ENCODE measurements at regions not wholly inside any gene's neighbourhood (a gene's known extent, or its start where the extent isn't known, plus 50 kb on each side); places are given as distances from the start of the nearest gene placed in this dataset.

GRCh38 chr1:43065191-43065590 lies 106.5 kb upstream of the SLC2A1 start:
- no peak for FAIRE-seq

- no peak for FAIRE-seq
Observed at GRCh38 chr1:43063394-43064219, 104.9 kb upstream of the SLC2A1 start.

- no peak for FAIRE-seq
Observed at GRCh38 chr1:43062527-43063095, 103.9 kb upstream of the SLC2A1 start.

GRCh38 chr1:43061757-43062156 lies 103.1 kb upstream of the SLC2A1 start:
- FAIRE-seq, result no peak

- no peak for FAIRE-seq
Observed at GRCh38 chr1:43059640-43060574, 101.2 kb upstream of the SLC2A1 start.

GRCh38 chr1:43058545-43059360 lies 100.1 kb upstream of the SLC2A1 start:
- no peak for FAIRE-seq

GRCh38 chr1:43058056-43058455 lies 99.4 kb upstream of the SLC2A1 start:
- FAIRE-seq, result no peak

- no peak for FAIRE-seq
Observed at GRCh38 chr1:43057567-43057966, 98.9 kb upstream of the SLC2A1 start.

GRCh38 chr1:43056981-43057391 lies 98.3 kb upstream of the SLC2A1 start:
- no peak for FAIRE-seq

GRCh38 chr1:43056460-43056859 lies 97.8 kb upstream of the SLC2A1 start:
- FAIRE-seq, result no peak

GRCh38 chr1:43054961-43055360 lies 96.3 kb upstream of the SLC2A1 start:
- no peak for FAIRE-seq

- no peak for FAIRE-seq
Observed at GRCh38 chr1:43052786-43053439, 94.2 kb upstream of the SLC2A1 start.

- FAIRE-seq, result no peak
Observed at GRCh38 chr1:43052322-43052721, 93.7 kb upstream of the SLC2A1 start.

GRCh38 chr1:43049481-43049880 lies 90.8 kb upstream of the SLC2A1 start:
- FAIRE-seq, result no peak

GRCh38 chr1:43048601-43049011 lies 89.9 kb upstream of the SLC2A1 start:
- no peak for FAIRE-seq

GRCh38 chr1:43047135-43047534 lies 88.5 kb upstream of the SLC2A1 start:
- no peak for FAIRE-seq

GRCh38 chr1:43044572-43045361 lies 86.1 kb upstream of the SLC2A1 start:
- FAIRE-seq, result no peak

- no peak for FAIRE-seq
Observed at GRCh38 chr1:43043695-43044094, 85.0 kb upstream of the SLC2A1 start.

- no peak for FAIRE-seq
Observed at GRCh38 chr1:43042773-43043457, 84.2 kb upstream of the SLC2A1 start.

- no peak for FAIRE-seq
Observed at GRCh38 chr1:43042127-43042526, 83.5 kb upstream of the SLC2A1 start.

GRCh38 chr1:43041591-43041990 lies 82.9 kb upstream of the SLC2A1 start:
- FAIRE-seq, result no peak

Data from A204.1 (cell line).